GM10266 (cell line): ENCODE measurements at regions not wholly inside any gene's neighbourhood (a gene's known extent, or its start where the extent isn't known, plus 50 kb on each side); places are given as distances from the start of the nearest gene placed in this dataset.

Experiments
- DNase-seq: peaks from one replicate; pipeline ENCODE4 v3.0.0; 2012; ENCODE audit errors: extremely low spot score
- CTCF ChIP-seq: IDR thresholded peaks from 2 replicates; pipeline ENCODE4 v1.5.1; 2012; ENCODE audit warnings: mild to moderate bottlenecking, low read depth; ENCODE audit not compliant: control insufficient read depth, insufficient read depth; ENCODE audit errors: missing control alignments

DNA sequence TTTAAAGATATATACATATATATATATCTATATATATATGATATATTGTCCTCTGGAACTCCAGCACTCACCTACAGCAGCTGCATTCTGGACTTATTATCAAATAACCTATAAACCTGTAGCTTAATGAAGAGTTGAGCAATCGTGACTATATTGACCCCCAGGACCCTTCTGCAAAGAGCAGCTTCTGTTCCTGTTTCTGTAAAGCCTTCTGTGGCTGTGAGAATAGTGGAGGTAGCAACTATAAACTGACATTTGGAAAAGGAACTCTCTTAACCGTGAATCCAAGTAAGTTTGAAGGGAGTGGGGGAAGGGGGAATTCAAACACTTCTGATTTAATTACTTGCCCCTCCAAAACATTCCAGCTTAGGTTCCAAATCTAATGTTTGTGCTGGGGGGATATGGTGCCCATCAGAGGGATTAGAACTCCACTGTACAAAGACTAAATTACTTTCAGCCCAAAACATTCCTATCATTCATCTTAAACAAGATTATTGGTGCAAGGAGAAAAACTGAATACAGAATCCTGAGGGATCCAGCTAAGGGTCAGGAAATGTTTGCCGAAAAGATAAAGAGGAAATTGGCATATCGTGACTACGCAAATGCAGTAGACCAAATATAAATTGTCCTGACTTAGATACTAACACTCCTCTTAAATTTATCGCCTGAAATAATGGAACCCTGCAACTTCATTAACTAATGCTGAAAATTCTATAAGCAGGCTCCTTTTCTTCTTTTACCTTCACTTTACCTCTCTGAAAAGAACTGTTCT lies 106.1 kb downstream of the DAD1 start:
- DNase-seq: no peak
- no peak for TF ChIP-seq CTCF

DNA sequence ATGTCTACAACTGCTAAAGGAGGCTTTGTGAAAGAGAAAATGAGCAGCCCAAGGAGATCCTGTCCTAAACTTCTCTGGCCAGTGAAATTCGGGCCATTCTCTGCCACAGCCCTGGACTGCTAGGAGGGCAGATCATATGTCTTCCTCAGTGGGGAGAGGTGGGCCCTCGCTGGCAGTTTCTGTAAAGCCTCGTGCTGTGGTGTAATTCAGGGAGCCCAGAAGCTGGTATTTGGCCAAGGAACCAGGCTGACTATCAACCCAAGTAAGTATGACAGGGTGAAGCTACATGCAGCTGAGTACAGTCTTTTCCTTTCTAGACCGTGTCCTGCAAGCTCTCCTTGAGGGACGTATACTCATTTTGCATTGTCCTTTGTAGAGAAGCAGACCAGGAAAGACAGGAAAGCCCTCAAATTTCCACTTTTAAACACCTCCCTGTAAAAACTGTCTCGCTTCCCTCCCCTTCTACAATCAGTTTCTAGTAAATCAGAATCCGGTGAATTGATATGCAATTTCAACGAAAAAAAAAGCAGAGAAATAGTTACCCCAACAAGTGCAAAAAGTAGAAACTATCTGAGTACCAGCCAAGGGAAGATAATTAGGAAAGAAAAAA lies 106.8 kb downstream of the DAD1 start:
- no peak for TF ChIP-seq CTCF

DNA sequence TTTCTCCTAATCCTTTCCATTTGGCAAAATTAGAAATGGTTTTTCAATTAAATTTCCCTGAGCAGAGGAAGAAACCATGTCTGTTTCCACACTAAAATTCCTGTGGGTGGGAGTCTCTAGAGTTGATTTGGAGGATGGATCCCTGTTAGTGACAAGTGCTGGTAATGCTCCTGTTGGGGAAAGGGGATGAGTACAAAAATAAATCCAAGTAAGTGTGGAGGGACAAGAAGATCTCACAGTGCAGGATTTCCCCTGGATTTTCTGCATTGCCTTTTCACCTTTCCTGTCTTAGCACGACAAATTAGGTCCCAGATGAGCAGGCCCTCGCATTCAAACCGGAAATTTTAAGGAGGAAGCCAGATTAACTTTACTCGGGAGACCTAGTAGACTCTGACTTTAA lies 107.5 kb downstream of the DAD1 start:
- no peak for DNase-seq
- no peak for TF ChIP-seq CTCF

More for the DNA sequence above, 106.8 kb downstream of the DAD1 start:
- no peak for DNase-seq

GRCh38 chr14:22479776-22480464 lies 109.1 kb downstream of the DAD1 start:
- DNase-seq: no peak
- no peak for TF ChIP-seq CTCF

- no peak for TF ChIP-seq CTCF
- no peak for DNase-seq
Measured at GRCh38 chr14:22479132-22479531, 109.9 kb downstream of the DAD1 start.

GRCh38 chr14:22478670-22479069 lies 110.4 kb downstream of the DAD1 start:
- no peak for DNase-seq
- TF ChIP-seq CTCF: no peak

DNA sequence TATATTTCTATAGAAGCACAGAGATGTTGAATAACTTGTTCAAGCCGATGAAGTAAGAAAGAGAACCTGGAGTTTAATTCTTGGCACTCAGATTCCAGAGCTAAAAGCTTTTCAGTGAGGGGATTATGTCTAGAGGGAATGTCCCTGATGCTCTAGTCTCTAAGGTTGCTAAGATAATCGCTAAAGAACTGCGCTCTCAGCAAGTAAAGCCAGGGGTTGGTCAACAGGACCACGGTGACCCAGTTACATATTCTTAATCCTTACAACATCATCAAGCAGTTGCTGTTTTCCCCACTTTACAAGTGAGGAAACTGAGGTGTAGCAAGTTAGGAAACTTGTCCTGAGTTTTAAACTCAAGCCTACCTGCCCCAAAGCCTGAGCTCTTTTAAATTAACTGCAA lies 110.8 kb downstream of the DAD1 start:
- no peak for TF ChIP-seq CTCF
- DNase-seq: no peak
